ENCODE measurements at regions not wholly inside any gene's neighbourhood (a gene's known extent, or its start where the extent isn't known, plus 50 kb on each side); places are given as distances from the start of the nearest gene placed in this dataset.

DNA sequence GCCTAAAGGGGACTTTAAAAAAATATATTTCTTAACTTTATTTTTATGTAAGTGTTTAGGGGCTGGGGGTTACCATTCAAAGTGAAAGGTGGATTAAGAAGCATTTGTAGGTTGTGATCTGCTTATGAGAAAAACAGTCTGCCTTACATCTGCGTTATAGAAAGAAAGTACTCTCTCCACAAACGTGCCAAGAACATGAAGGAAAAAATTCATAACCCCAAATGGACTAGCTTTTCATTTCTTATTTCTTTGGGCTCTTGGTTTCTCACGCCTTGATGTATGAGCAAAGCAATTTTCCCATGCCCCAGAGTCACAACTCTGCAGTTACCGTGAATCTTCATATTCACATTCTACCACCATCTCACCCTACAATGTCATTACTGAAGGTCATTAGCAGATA, 1165.1 kb upstream of the ADGRL4 start:
- no peak for TF ChIP-seq POLR2A (IDR thresholded peaks at IDR 0.05)
- TF ChIP-seq, protein P1, sequence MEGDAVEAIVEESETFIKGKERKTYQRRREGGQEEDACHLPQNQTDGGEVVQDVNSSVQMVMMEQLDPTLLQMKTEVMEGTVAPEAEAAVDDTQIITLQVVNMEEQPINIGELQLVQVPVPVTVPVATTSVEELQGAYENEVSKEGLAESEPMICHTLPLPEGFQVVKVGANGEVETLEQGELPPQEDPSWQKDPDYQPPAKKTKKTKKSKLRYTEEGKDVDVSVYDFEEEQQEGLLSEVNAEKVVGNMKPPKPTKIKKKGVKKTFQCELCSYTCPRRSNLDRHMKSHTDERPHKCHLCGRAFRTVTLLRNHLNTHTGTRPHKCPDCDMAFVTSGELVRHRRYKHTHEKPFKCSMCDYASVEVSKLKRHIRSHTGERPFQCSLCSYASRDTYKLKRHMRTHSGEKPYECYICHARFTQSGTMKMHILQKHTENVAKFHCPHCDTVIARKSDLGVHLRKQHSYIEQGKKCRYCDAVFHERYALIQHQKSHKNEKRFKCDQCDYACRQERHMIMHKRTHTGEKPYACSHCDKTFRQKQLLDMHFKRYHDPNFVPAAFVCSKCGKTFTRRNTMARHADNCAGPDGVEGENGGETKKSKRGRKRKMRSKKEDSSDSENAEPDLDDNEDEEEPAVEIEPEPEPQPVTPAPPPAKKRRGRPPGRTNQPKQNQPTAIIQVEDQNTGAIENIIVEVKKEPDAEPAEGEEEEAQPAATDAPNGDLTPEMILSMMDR (IDR thresholded peaks at IDR 0.05): no peak

Measured in adrenal gland (tissue), 5 donors.